ENCODE measurements at regions not wholly inside any gene's neighbourhood (a gene's known extent, or its start where the extent isn't known, plus 50 kb on each side); places are given as distances from the start of the nearest gene placed in this dataset.
"Not testable (repeated sequence)": the region's sequence is repeated elsewhere in the genome, so short reads cannot be mapped to it uniquely, and the experiment has no call there.

DNA sequence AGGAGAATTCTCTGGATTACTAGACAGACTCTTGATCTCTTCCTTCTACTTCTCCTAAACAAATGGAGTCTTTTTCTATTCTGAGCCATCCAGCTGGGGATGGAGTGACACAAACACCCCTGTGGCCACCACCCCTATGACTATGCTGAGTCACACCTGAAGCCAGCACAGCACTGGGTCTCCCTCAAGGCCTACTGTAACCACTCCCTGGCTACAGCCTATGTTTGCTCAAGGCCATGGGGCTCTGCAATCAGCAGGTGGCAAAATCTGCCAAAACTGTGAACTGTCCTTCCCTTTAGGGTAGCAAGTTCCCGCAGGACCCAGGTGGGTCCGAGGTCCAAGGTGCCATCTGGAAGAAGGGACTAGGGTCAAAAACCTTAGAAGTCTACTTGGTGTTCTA is 132.3 kb downstream of the TINAG start:
- no peak for DNase-seq

DNA sequence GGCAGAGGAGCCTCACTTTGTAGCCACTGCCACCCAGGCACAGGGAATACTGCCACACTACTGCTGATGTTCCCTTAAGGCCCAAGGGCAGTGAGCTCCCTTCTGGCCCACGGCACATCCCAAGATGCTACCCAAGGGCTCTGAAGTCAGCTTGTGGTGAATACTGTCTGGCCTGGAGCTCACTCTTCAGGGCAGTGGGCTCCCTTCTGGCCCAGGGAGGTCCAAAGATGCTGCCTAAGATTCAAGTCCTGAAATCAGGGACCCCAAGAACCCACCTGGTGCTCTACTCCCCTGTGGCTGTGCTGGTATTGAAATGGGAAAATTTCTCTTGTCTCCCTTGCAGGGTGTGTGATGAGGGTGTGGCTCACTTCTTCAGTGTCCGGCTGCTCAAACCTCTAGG is 132.8 kb downstream of the TINAG start:
- no peak for DNase-seq

DNA sequence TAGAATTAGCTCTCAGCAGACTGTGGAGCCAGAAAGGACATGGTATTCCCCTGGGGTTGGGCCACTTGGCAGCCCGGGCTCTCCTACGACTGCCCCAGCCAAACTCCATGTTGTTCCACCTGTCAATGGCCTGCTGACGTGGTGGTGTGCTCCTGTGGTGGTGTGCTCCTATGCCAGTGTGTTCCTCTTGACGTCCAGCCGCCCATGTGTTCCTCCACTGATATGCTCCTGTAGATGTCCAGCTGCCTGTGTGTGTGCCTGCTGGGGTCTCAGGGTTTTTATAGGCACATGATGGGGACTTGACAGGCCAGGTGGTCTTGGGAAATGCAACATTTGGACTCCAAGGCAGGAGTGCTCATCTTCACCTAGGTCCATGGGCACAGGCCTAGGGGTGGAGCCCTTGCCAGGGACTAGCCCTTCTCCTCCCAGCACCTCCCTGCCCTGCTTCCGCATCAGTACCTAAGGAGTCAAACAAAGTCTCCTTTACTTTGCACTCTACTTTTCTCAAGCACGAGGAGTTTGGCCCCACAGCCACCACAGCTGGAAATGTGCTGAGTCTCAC is 133.5 kb downstream of the TINAG start:
- DNase-seq: no peak

DNA sequence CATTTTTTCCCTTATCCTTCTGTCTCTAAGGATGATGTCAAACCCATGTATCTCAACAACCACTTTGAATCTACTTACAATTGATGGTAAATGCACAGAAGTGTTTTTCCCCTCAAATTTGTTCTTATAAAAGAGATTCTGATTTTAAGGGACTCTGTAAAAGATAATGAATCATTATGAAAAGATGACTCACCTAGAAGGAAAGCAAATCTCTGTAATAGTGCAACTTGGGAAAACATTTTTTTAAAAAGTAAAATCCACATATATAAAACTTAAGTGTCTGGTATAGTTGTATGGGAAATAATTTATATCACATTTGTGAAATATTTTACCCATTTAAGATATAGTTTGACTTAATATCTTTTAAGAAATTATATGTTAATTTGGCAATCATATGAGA is 137.0 kb downstream of the TINAG start:
- DNase-seq: no peak

DNA sequence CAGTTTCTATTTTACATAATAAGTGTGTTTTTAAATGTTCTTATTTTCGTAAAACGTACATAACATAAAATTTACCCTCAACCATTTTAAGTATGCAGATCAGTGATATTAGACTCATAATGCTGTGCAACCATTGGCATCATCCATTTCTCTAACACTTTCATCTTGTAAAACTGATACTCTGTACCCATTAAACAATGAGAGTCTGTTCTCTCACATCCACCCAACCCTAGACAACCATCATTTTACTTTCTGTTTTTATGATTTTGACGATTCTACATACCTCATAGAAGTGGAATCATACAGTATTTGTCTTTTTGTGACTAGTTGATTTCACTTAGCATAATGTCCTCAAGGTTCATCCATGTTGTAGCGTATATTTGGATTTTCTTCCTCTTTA is 140.4 kb downstream of the TINAG start:
- DNase-seq: no peak

DNA sequence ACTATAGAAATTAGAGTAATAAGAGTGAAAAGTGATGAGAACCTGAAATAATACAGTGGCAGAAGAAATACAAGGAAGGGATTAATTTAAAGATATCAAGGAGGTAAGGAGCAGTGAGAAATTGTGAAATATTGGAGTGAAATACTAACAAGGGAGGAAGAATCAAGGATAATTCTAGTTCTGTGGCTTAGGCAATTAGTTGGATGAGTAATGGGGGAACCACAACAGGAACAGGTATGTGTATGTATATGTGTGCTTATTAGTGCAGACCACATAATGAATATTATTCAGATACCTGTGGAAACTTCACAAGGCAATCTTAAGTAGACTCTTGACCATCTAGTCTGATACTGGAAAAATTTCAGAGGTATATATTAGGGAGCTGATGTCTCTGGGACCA is 143.3 kb downstream of the TINAG start:
- DNase-seq: no peak

- DNase-seq: no peak
Measured at GRCh38 chr6:54463354-54464024, 155.2 kb downstream of the TINAG start.

- DNase-seq: no peak
Measured at GRCh38 chr6:54465649-54466300, 157.5 kb downstream of the TINAG start.

- no peak for DNase-seq
Measured at GRCh38 chr6:54467384-54467783, 159.1 kb downstream of the TINAG start.

DNA sequence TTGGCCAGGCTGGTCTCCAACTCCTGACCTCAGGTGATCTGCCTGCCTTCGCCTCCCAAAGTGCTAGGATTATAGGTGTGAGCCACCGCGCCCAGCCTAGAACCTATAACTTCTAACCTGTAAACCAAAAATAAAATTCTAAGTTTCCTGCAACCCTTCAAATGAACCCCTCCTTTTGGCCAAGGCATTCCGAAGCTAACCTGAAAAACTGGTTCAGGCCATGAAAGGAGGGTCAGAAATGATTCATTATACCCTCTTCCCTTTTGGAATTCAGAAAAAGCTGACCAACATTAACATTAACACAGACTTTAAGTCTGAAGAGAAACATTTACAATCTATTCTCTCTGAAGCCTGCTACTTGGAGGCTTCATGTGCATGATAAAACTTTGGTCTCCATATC is 165.1 kb downstream of the TINAG start:
- DNase-seq: no peak

- no peak for DNase-seq
Measured at GRCh38 chr6:54474898-54475297, 166.7 kb downstream of the TINAG start.

GRCh38 chr6:54481091-54481490 is 172.8 kb downstream of the TINAG start:
- no peak for DNase-seq

DNA sequence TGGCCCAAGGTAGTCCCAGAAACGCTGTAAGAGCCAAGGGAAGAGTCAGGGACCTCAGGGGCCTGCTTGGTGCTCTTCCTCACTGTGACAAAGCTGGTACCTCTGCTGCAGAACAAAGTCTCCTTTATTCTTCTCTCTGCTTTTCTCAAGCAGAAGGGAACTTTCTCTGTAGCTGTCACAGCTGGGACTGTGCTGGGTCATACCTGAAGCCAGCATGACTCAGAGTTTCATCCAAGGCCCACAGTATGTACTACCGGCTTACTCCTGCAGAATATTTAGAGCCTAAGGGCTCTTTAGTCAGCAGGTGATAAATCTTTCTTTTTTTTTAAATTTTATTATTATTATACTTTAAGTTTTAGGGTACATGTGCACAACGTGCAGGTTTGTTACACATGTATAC is 183.2 kb downstream of the TINAG start:
- no peak for DNase-seq

DNA sequence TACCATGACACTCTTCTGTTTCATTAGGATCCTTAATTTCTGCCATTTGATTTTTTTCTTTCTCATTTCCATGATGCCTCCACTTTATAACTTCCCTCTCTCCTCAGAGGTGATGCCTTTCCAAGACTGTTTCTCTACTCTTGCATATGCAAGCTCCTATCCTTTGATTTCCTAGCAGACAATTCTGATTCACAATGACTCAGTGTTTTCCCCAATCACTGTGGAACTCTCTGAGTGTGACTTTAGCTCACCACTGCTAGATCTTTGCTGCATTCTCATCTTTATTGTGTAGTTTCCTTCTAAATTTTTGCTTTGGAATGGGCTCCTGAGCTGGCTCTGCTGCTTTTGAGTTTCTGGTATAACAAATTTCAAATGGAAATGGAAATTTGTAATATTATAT is 184.9 kb downstream of the TINAG start:
- DNase-seq: no peak

DNA sequence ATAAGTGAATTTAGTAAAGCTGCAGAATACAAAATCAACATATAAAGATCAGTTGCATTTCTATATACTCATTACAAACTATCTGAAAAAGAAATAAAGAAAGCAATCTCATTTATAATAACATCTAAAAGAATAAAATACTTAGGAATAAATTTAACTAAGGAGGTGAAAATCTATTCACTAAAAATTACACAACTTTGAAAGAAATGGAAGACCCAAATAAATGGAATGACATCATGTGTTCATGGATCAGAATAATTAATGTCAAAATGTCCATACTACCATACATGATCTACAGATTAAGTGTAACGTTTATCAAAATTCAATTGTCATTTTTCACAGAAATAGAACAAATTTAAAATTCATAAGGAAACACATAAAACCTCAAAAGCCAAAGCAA is 194.9 kb downstream of the TINAG start:
- DNase-seq: no peak

DNA sequence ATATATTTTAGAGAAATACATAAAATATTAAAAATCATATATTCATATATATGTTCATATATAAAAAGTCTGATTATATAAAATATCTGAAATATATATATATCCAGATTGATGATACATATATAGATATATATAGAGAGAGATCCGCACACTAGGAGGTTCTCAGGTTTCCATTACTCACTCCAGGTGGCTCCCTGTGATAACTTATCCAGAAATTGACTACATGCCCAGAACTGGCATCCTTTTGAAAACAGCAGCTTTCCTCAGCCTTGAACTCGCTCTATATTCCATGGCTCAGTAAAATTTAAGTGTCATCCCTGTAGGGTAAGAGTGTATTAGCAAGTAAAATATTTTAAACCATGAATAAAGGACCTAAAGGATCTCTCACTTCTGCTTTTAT is 206.8 kb downstream of the TINAG start:
- no peak for DNase-seq

DNA sequence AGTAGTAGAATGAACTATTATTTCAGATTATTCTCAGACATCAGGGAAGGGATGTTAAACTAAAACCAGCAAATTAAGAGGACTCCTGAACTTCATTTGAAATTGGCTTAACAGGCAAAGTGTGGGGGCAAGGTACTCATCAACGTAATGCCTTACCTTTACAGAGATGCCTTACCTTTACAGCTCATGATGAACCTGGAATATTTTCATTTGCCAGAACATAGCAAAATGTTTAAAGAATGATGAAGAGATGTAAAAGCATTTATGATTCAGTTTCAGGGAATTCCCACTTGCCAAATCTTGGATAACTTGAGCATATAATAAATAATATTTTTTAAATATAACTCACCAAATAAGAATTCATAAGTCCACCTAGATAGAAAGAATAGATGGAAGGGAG is 207.5 kb downstream of the TINAG start:
- no peak for DNase-seq

GRCh38 chr6:54516321-54516720 is 208.1 kb downstream of the TINAG start:
- no peak for DNase-seq

DNA sequence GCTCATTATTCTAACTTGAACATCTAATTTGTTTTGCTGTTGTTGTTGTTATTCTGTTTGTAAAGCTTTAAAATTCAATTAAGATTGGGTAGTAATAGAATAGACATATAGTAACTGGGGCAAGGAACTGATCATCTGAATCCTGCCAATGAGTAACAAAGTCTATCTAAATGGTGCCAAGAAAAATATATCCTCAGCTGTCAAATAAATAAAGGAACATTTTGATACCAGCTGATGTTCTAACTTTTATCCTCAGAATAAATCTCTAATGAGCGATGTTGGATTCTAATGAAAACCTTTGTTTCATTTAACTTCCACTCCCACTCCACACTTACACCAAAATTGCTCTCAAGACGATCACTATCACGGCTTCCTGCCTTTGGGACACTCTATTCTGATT is 210.9 kb downstream of the TINAG start:
- no peak for DNase-seq

DNA sequence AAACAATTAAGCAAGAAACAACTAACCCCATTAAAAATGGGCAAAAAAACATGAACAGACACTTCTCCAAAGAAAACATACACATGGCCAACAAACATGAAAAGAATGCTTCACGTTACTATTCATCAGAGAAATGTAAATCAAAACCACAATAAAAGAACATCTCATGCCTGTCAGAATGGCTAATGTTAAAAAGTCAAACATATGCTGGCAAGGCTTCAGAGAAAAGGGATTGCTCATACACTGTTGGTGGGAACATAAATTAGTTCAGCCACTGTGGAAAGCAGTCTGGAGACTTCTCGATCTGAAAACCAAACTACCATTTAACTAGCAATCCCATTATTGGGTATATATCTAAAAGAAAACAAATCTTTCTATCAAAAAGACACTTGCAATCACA is 217.5 kb downstream of the TINAG start:
- no peak for DNase-seq

- DNase-seq: no peak
Measured at GRCh38 chr6:54533567-54533966, 225.3 kb downstream of the TINAG start.

- no peak for DNase-seq
Measured at GRCh38 chr6:54535568-54535967, 227.3 kb downstream of the TINAG start.

DNA sequence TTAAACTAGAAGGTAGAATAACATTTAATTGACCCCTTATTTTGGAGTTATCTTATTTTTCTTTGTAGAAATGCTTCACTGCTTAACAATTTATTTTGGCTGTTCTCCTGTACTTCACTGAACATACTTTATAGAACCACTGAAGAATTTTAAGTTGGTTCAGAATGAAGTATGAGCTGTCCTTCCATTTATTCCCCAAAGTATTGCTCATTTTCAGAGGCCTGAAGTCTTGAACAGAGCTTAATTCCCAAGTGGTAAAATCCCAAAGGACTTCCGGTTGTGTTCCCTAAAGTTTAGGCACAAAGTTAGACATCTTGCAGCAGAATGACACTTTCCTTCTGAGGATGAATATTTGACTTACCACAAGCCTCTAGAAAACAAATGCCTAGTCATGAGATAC is 233.3 kb downstream of the TINAG start:
- DNase-seq: no peak

DNA sequence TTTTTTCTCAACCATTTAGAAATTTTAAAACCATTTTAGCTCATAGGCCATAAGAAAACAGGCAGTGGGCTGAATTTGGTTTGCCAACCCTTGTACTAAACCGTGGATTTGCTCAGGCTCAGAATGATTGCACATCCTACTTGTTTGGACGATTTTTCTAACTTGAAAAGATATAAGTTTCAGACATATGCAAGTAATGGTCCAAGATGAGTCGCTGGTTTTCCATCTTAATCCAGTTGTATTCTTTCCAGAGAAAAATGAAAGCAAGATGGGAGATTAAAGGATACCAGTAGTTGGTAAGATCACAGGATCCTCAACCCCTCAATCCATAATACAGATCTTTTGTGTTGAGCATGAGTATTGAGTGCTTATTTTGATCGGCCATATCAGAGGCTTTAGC is 250.9 kb downstream of the TINAG start:
- DNase-seq: no peak

GRCh38 chr6:54564188-54564587 is 255.9 kb downstream of the TINAG start:
- not testable (repeated sequence) for DNase-seq

Data from NCI-H1092 (cell line).